ENCODE measurements at regions not wholly inside any gene's neighbourhood (a gene's known extent, or its start where the extent isn't known, plus 50 kb on each side); places are given as distances from the start of the nearest gene placed in this dataset.
"Not testable (repeated sequence)": the region's sequence is repeated elsewhere in the genome, so short reads cannot be mapped to it uniquely, and the experiment has no call there.

- no peak overlapping the region for H3K27ac ChIP-seq (replicated peaks; ENCODE audit: low read length)
- no peaks in the 10 kb centered on the region for H3K27me3 ChIP-seq (ENCODE audit: control insufficient read depth in 3 of 3, insufficient read depth in 3 of 3, low read depth in 1 of 3, low read length in 3 of 3)
- WGBS, 2 donors (ENCODE audit: extremely low coverage in 2 of 2, insufficient read length in 2 of 2, insufficient replicate concordance in 1 of 2), result no CpG with 5 or more reads among the region's 2 CpGs
- no peak overlapping the region for H2BK5ac ChIP-seq (ENCODE audit: low read length)
- no peak overlapping the region for H3K23ac ChIP-seq (ENCODE audit: low read depth, low read length, poor library complexity)
- H3K79me1 ChIP-seq (ENCODE audit: low read depth, low read length), result no peaks in the 10 kb centered on the region
- H3K4ac ChIP-seq (ENCODE audit: low read length), result no peak overlapping the region
- H2BK15ac ChIP-seq (ENCODE audit: low read length), result no peak overlapping the region
- no peak overlapping the region for H4K91ac ChIP-seq (ENCODE audit: low read depth, low read length, poor library complexity)
- H2AFZ ChIP-seq (ENCODE audit: low read length), result no peak overlapping the region
- H3K4me3 ChIP-seq (ENCODE audit: low read length in 2 of 2), result no peak overlapping the region
- no peak overlapping the region for H4K8ac ChIP-seq (ENCODE audit: low read depth, low read length)
- no peak overlapping the region for H3K14ac ChIP-seq (ENCODE audit: low read length)
- no peaks in the 10 kb centered on the region for H3K36me3 ChIP-seq (replicated peaks in 1 of 2; ENCODE audit: control insufficient read depth in 2 of 2, insufficient read depth in 2 of 2, low read length in 2 of 2)
- H2BK12ac ChIP-seq (ENCODE audit: low read length), result no peak overlapping the region
- no peak overlapping the region for H2AK5ac ChIP-seq (ENCODE audit: low read depth, low read length)
- H3K4me2 ChIP-seq (ENCODE audit: insufficient read depth, low read length, poor library complexity, severe bottlenecking), result no peak overlapping the region
- H2BK120ac ChIP-seq (ENCODE audit: low read depth, low read length), result no peak overlapping the region
- no peak overlapping the region for H3K9ac ChIP-seq (ENCODE audit: low read depth, low read length, poor library complexity)
- no peak for DNase-seq (ENCODE audit: low spot score)
- peaks cover 0 to 2% of the 10 kb centered on the region in 2 donors for H3K9me3 ChIP-seq (replicated peaks in 1 of 2; ENCODE audit: control insufficient read depth in 2 of 2, insufficient read depth in 1 of 2, low read depth in 1 of 2, low read length in 2 of 2)
- no peaks in the 10 kb centered on the region for H3K4me1 ChIP-seq (ENCODE audit: control insufficient read depth in 2 of 2, insufficient read depth in 1 of 2, low read depth in 1 of 2, low read length in 2 of 2)
- no peak overlapping the region for H3K18ac ChIP-seq (ENCODE audit: low read length)
These were observed 276.7 kb upstream of the ECI2 start for GRCh38 chr6:4412077-4412476.

GRCh38 chr6:4407710-4408109, 272.3 kb upstream of the ECI2 start:
- H4K91ac ChIP-seq (ENCODE audit: low read depth, low read length, poor library complexity); H2BK120ac ChIP-seq (ENCODE audit: low read depth, low read length); H3K27me3 ChIP-seq (ENCODE audit: control insufficient read depth in 3 of 3, insufficient read depth in 3 of 3, low read depth in 1 of 3, low read length in 3 of 3); H3K4me2 ChIP-seq (ENCODE audit: insufficient read depth, low read length, poor library complexity, severe bottlenecking); H3K4me1 ChIP-seq (ENCODE audit: control insufficient read depth in 2 of 2, insufficient read depth in 1 of 2, low read depth in 1 of 2, low read length in 2 of 2); H3K9ac ChIP-seq (ENCODE audit: low read depth, low read length, poor library complexity); H2AFZ ChIP-seq (ENCODE audit: low read length); H2BK5ac ChIP-seq (ENCODE audit: low read length); H2BK12ac ChIP-seq (ENCODE audit: low read length); H3K4me3 ChIP-seq (ENCODE audit: low read length in 2 of 2); H4K8ac ChIP-seq (ENCODE audit: low read depth, low read length); DNase-seq (ENCODE audit: low spot score); H3K14ac ChIP-seq (ENCODE audit: low read length); H3K27ac ChIP-seq (replicated peaks; ENCODE audit: low read length); H3K4ac ChIP-seq (ENCODE audit: low read length); H2AK5ac ChIP-seq (ENCODE audit: low read depth, low read length); H3K9me3 ChIP-seq (replicated peaks in 1 of 2; ENCODE audit: control insufficient read depth in 2 of 2, insufficient read depth in 1 of 2, low read depth in 1 of 2, low read length in 2 of 2); H3K79me1 ChIP-seq (ENCODE audit: low read depth, low read length); H3K23ac ChIP-seq (ENCODE audit: low read depth, low read length, poor library complexity); H3K36me3 ChIP-seq (replicated peaks in 1 of 2; ENCODE audit: control insufficient read depth in 2 of 2, insufficient read depth in 2 of 2, low read length in 2 of 2); H2BK15ac ChIP-seq (ENCODE audit: low read length); H3K18ac ChIP-seq (ENCODE audit: low read length): not testable (repeated sequence)
- no CpG with 5 or more reads among the region's 1 CpG for WGBS, 2 donors (ENCODE audit: extremely low coverage in 2 of 2, insufficient read length in 2 of 2, insufficient replicate concordance in 1 of 2)

- no peak overlapping the region for H3K4me2 ChIP-seq (ENCODE audit: insufficient read depth, low read length, poor library complexity, severe bottlenecking)
- no peaks in the 10 kb centered on the region for H3K79me1 ChIP-seq (ENCODE audit: low read depth, low read length)
- no peak overlapping the region for H3K23ac ChIP-seq (ENCODE audit: low read depth, low read length, poor library complexity)
- no peak overlapping the region for H3K14ac ChIP-seq (ENCODE audit: low read length)
- no peak overlapping the region for H4K8ac ChIP-seq (ENCODE audit: low read depth, low read length)
- H3K4me1 ChIP-seq (ENCODE audit: control insufficient read depth in 2 of 2, insufficient read depth in 1 of 2, low read depth in 1 of 2, low read length in 2 of 2), result peaks cover 0 to 5% of the 10 kb centered on the region in 2 donors
- DNase-seq (ENCODE audit: low spot score), result no peak
- H2BK5ac ChIP-seq (ENCODE audit: low read length), result peak overlapping the region; percentile 26
- no peak overlapping the region for H3K4ac ChIP-seq (ENCODE audit: low read length)
- H3K9ac ChIP-seq (ENCODE audit: low read depth, low read length, poor library complexity), result no peak overlapping the region
- peak overlapping the region; percentile 67 for H2BK15ac ChIP-seq (ENCODE audit: low read length)
- peak overlapping the region; percentile 83 for H3K18ac ChIP-seq (ENCODE audit: low read length)
- H3K27ac ChIP-seq (replicated peaks; ENCODE audit: low read length), result no peak overlapping the region
- no peaks in the 10 kb centered on the region for H3K27me3 ChIP-seq (ENCODE audit: control insufficient read depth in 3 of 3, insufficient read depth in 3 of 3, low read depth in 1 of 3, low read length in 3 of 3)
- H3K36me3 ChIP-seq (replicated peaks in 1 of 2; ENCODE audit: control insufficient read depth in 2 of 2, insufficient read depth in 2 of 2, low read length in 2 of 2), result no peaks in the 10 kb centered on the region
- H2BK12ac ChIP-seq (ENCODE audit: low read length), result no peak overlapping the region
- WGBS, 2 donors (ENCODE audit: extremely low coverage in 2 of 2, insufficient read length in 2 of 2, insufficient replicate concordance in 1 of 2), result no CpG with 5 or more reads among the region's 11 CpGs
- no peak overlapping the region for H2AFZ ChIP-seq (ENCODE audit: low read length)
- no peaks in the 10 kb centered on the region for H3K9me3 ChIP-seq (replicated peaks in 1 of 2; ENCODE audit: control insufficient read depth in 2 of 2, insufficient read depth in 1 of 2, low read depth in 1 of 2, low read length in 2 of 2)
- no peak overlapping the region for H2BK120ac ChIP-seq (ENCODE audit: low read depth, low read length)
- H3K4me3 ChIP-seq (ENCODE audit: low read length in 2 of 2), result no peak overlapping the region
- H4K91ac ChIP-seq (ENCODE audit: low read depth, low read length, poor library complexity), result no peak overlapping the region
- H2AK5ac ChIP-seq (ENCODE audit: low read depth, low read length), result peak overlapping the region; percentile 79
These were observed 270.3 kb upstream of the ECI2 start for GRCh38 chr6:4405621-4406212.

GRCh38 chr6:4404415-4404814, 269.0 kb upstream of the ECI2 start:
- Histone ChIP-seq H3K9me3 (replicated peaks in 1 of 2; ENCODE audit: control insufficient read depth in 2 of 2, insufficient read depth in 1 of 2, low read depth in 1 of 2, low read length in 2 of 2) (no peaks in the 10 kb centered on the region), H3K18ac (ENCODE audit: low read length) (no peak overlapping the region), H3K36me3 (replicated peaks in 1 of 2; ENCODE audit: control insufficient read depth in 2 of 2, insufficient read depth in 2 of 2, low read length in 2 of 2) (no peaks in the 10 kb centered on the region), H3K4me1 (ENCODE audit: control insufficient read depth in 2 of 2, insufficient read depth in 1 of 2, low read depth in 1 of 2, low read length in 2 of 2) (peaks cover 0 to 5% of the 10 kb centered on the region in 2 donors), H4K8ac (ENCODE audit: low read depth, low read length) (no peak overlapping the region), H2BK120ac (ENCODE audit: low read depth, low read length) (no peak overlapping the region), H3K14ac (ENCODE audit: low read length) (no peak overlapping the region), H3K9ac (ENCODE audit: low read depth, low read length, poor library complexity) (no peak overlapping the region), H2AK5ac (ENCODE audit: low read depth, low read length) (no peak overlapping the region), H2BK5ac (ENCODE audit: low read length) (no peak overlapping the region), H3K27me3 (ENCODE audit: control insufficient read depth in 3 of 3, insufficient read depth in 3 of 3, low read depth in 1 of 3, low read length in 3 of 3) (no peaks in the 10 kb centered on the region), H3K4me3 (ENCODE audit: low read length in 2 of 2) (no peak overlapping the region), H2BK12ac (ENCODE audit: low read length) (no peak overlapping the region), H3K79me1 (ENCODE audit: low read depth, low read length) (no peaks in the 10 kb centered on the region), H2BK15ac (ENCODE audit: low read length) (no peak overlapping the region), H3K23ac (ENCODE audit: low read depth, low read length, poor library complexity) (no peak overlapping the region), H4K91ac (ENCODE audit: low read depth, low read length, poor library complexity) (no peak overlapping the region), H3K4me2 (ENCODE audit: insufficient read depth, low read length, poor library complexity, severe bottlenecking) (no peak overlapping the region), H3K4ac (ENCODE audit: low read length) (no peak overlapping the region), H2AFZ (ENCODE audit: low read length) (no peak overlapping the region), H3K27ac (replicated peaks; ENCODE audit: low read length) (no peak overlapping the region)
- no CpG with 5 or more reads among the region's 2 CpGs for WGBS, 2 donors (ENCODE audit: extremely low coverage in 2 of 2, insufficient read length in 2 of 2, insufficient replicate concordance in 1 of 2)
- DNase-seq (ENCODE audit: low spot score), result no peak

Data from neuronal stem cell (in vitro differentiated cells).